ENCODE measurements at regions not wholly inside any gene's neighbourhood (a gene's known extent, or its start where the extent isn't known, plus 50 kb on each side); places are given as distances from the start of the nearest gene placed in this dataset.

GRCh38 chr2:40820319-40820718, 368.4 kb upstream of the SLC8A1 start:
- TF ChIP-seq ZNF274 (IDR thresholded peaks at IDR 0.05; ENCODE audit: low read depth, low read length): no peak
- TF ChIP-seq SUZ12 (IDR thresholded peaks at IDR 0.05; ENCODE audit: extremely low read depth, insufficient read depth, insufficient read length): no peak
- no peak for TF ChIP-seq YY1 (IDR thresholded peaks at IDR 0.05; ENCODE audit: insufficient read depth, insufficient read length)

All from NT2/D1 (cell line).